HEK293T (cell line): ENCODE measurements at regions not wholly inside any gene's neighbourhood (a gene's known extent, or its start where the extent isn't known, plus 50 kb on each side); places are given as distances from the start of the nearest gene placed in this dataset.

Experiments used
- CTCF ChIA-PET: fragments of 350-600 bp; formaldehyde crosslinking; extraction: SDS; loops from one replicate; lab custom pipeline; 2021; ENCODE audit warnings: antibody characterized with exemption, inconsistent platforms; lab: Yijun Ruan, JAX
- POLR2A ChIA-PET: fragments of 350-600 bp; formaldehyde crosslinking; extraction: SDS; loops from one replicate; lab custom pipeline; 2020; ENCODE audit warnings: antibody characterized with exemption, inconsistent platforms; lab: Yijun Ruan, JAX
- DNase-seq: peaks from one replicate; pipeline ENCODE4 v3.0.0; 2012; ENCODE audit warnings: mixed read lengths; ENCODE audit errors: extremely low spot score
- ARNT ChIP-seq: fragments of 450-650 bp; IDR thresholded peaks from 2 replicates; pipeline ENCODE4 v1.6.1; 2017; ENCODE audit warnings: mild to moderate bottlenecking
- BHLHE40 ChIP-seq: fragments of 450-650 bp; IDR thresholded peaks from 2 replicates; pipeline ENCODE4 v1.6.1; 2016; ENCODE audit warnings: mild to moderate bottlenecking, moderate library complexity, borderline replicate concordance
- CTBP1 ChIP-seq: fragments of 450-650 bp; IDR thresholded peaks from 2 replicates; pipeline ENCODE4 v1.6.1; 2016; ENCODE audit warnings: borderline replicate concordance
- ELF4 ChIP-seq: fragments of 450-650 bp; IDR thresholded peaks from 2 replicates; pipeline ENCODE4 v1.6.1; 2017; ENCODE audit warnings: antibody characterized with exemption
- FOXA1 ChIP-seq: fragments of 450-650 bp; IDR thresholded peaks from 2 replicates; pipeline ENCODE4 v1.6.1; 2016; ENCODE audit warnings: mild to moderate bottlenecking
- FOXK2 ChIP-seq: fragments of 450-650 bp; IDR thresholded peaks from 2 replicates; pipeline ENCODE4 v1.6.1; 2016; ENCODE audit warnings: mild to moderate bottlenecking
- FOXM1 ChIP-seq: fragments of 450-650 bp; IDR thresholded peaks from 2 replicates; pipeline ENCODE4 v1.6.1; 2017; ENCODE audit warnings: mild to moderate bottlenecking, borderline replicate concordance
- HDGF ChIP-seq: fragments of 450-650 bp; IDR thresholded peaks from 2 replicates; pipeline ENCODE4 v1.6.1; 2017; ENCODE audit warnings: antibody characterized with exemption, borderline replicate concordance
- L3MBTL2 ChIP-seq: fragments of 450-650 bp; conservative IDR thresholded peaks from 2 replicates; pipeline ENCODE4 v1.6.1; 2016; ENCODE audit warnings: mild to moderate bottlenecking
- LEF1 ChIP-seq: fragments of 450-650 bp; IDR thresholded peaks from 2 replicates; pipeline ENCODE4 v1.6.1; 2017; ENCODE audit warnings: mild to moderate bottlenecking, borderline replicate concordance
- NFRKB ChIP-seq: fragments of 450-650 bp; IDR thresholded peaks from 2 replicates; pipeline ENCODE4 v1.6.1; 2016; ENCODE audit warnings: mild to moderate bottlenecking, moderate library complexity
- PKNOX1 ChIP-seq: fragments of 450-650 bp; IDR thresholded peaks from 2 replicates; pipeline ENCODE4 v1.6.1; 2016
- SP1 ChIP-seq: fragments of 450-650 bp; IDR thresholded peaks from 2 replicates; pipeline ENCODE4 v1.6.1; 2017
- SUZ12 ChIP-seq: fragments of 450-650 bp; IDR thresholded peaks from 2 replicates; pipeline ENCODE4 v1.6.1; 2016; ENCODE audit warnings: mild to moderate bottlenecking
- TARDBP ChIP-seq: fragments of 450-650 bp; IDR thresholded peaks from 2 replicates; pipeline ENCODE4 v1.6.1; 2016
- ZNF384 ChIP-seq: fragments of 450-650 bp; IDR thresholded peaks from 2 replicates; pipeline ENCODE4 v1.6.1; 2016

- ChIA-PET POLR2A (no interaction called here), CTCF (no interaction called here)
- no peak for DNase-seq
- TF ChIP-seq PKNOX1 (no peak), FOXM1 (no peak), SUZ12 (no peak), SP1 (no peak), FOXA1 (no peak), HDGF (no peak), CTBP1 (no peak), BHLHE40 (no peak), ARNT (no peak), ELF4 (no peak), NFRKB (no peak), L3MBTL2 (no peak)
Observed at GRCh38 chr2:118508282-118508681, 339.2 kb downstream of the EN1 start.

- TF ChIP-seq FOXM1 (no peak), FOXK2 (no peak), SUZ12 (no peak), LEF1 (no peak), ZNF384 (no peak), BHLHE40 (no peak), PKNOX1 (no peak), TARDBP (no peak), SP1 (no peak), ELF4 (no peak)
- no peak for DNase-seq
- CTCF ChIA-PET = no interaction called here
- POLR2A ChIA-PET = no interaction called here
Observed at GRCh38 chr2:118505436-118505835, 342.0 kb downstream of the EN1 start.

- no peak for DNase-seq
- CTCF ChIA-PET = no interaction called here
- TF ChIP-seq L3MBTL2 = no peak
- no peak for TF ChIP-seq ELF4
- POLR2A ChIA-PET = no interaction called here
Observed at GRCh38 chr2:118502106-118502505, 345.3 kb downstream of the EN1 start.

GRCh38 chr2:118498943-118499342, 348.5 kb downstream of the EN1 start:
- ChIA-PET CTCF (no interaction called here), POLR2A (no interaction called here)
- no peak for TF ChIP-seq HDGF
- no peak for DNase-seq

- CTCF ChIA-PET = no interaction called here
- POLR2A ChIA-PET = no interaction called here
- no peak for TF ChIP-seq FOXK2
- TF ChIP-seq L3MBTL2 = no peak
- TF ChIP-seq FOXA1 = no peak
- TF ChIP-seq ARNT = no peak
- no peak for TF ChIP-seq LEF1
- TF ChIP-seq HDGF = no peak
- TF ChIP-seq ZNF384 = no peak
- TF ChIP-seq TARDBP = no peak
- TF ChIP-seq SP1 = no peak
- no peak for DNase-seq
Observed at GRCh38 chr2:118496870-118497611, 350.4 kb downstream of the EN1 start.

- ChIA-PET CTCF (no interaction called here), POLR2A (no interaction called here)
- DNase-seq = no peak
- TF ChIP-seq FOXM1 (no peak), FOXA1 (no peak), HDGF (no peak), TARDBP (no peak), CTBP1 (no peak), PKNOX1 (no peak), ARNT (no peak), ZNF384 (no peak), LEF1 (no peak), L3MBTL2 (no peak), SP1 (no peak), FOXK2 (no peak), BHLHE40 (no peak)
Observed at GRCh38 chr2:118496467-118496866, 351.0 kb downstream of the EN1 start.

- ChIA-PET POLR2A (no interaction called here), CTCF (no interaction called here)
- TF ChIP-seq SP1 (no peak), FOXK2 (no peak), FOXM1 (no peak), ELF4 (no peak)
- no peak for DNase-seq
Observed at GRCh38 chr2:118495290-118495689, 352.2 kb downstream of the EN1 start.
